ENCODE measurements at regions not wholly inside any gene's neighbourhood (a gene's known extent, or its start where the extent isn't known, plus 50 kb on each side); places are given as distances from the start of the nearest gene placed in this dataset.

DNA sequence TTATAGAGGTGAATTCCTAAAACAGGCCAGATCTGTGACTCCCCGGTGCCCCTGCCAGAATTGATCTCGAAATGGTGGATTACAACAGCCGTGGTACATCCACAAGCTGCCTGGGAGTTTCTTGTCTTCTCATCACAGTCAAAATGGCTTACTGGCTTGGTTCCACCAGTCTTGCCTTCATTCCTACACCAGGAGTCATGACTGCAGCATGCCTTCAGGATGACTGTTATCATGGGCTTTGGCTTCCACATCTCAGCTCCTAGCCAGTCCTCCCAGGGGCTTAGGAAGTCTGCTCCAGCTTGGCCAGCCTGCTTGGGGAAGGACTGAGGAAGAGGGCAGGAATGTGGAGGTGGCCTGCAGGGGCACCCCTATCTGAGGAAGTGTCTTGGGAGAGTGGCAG lies 132.9 kb upstream of the NR3C1 start:
- no peak overlapping the region for H2BK5ac ChIP-seq (ENCODE audit: low read length)
- H3K27me3 ChIP-seq (ENCODE audit: insufficient read depth, low read length, poor library complexity) = no peaks in the 10 kb centered on the region
- H3K4me2 ChIP-seq (ENCODE audit: low read length) = no peak overlapping the region
- no peak overlapping the region for H3K56ac ChIP-seq (ENCODE audit: low read length)
- no peak overlapping the region for H4K8ac ChIP-seq (ENCODE audit: low read depth, low read length)
- H2AK5ac ChIP-seq (ENCODE audit: low read length) = no peak overlapping the region
- H2BK15ac ChIP-seq (replicated peaks; ENCODE audit: low read depth) = no peak overlapping the region
- peak; percentile 68 for DNase-seq
- H3K79me2 ChIP-seq (ENCODE audit: control insufficient read depth, insufficient read depth, low read length) = no peaks in the 10 kb centered on the region
- H3K27ac ChIP-seq (ENCODE audit: low read depth, low read length) = no peak overlapping the region
- no peak overlapping the region for H2BK120ac ChIP-seq (ENCODE audit: low read depth, low read length)
- H3K9ac ChIP-seq (ENCODE audit: low read length) = no peak overlapping the region
- H3K79me1 ChIP-seq (ENCODE audit: low read length) = no peaks in the 10 kb centered on the region
- H4K5ac ChIP-seq (ENCODE audit: low read length) = no peak overlapping the region
- H3K36me3 ChIP-seq (ENCODE audit: control insufficient read depth, insufficient read depth, low read length) = no peaks in the 10 kb centered on the region
- WGBS (ENCODE audit: extremely low coverage, insufficient coverage, low lambda C conversion rate) = no CpG with 5 or more reads among the region's 3 CpGs
- no peak overlapping the region for H3K4me3 ChIP-seq (ENCODE audit: low read length)
- no peak overlapping the region for H3K18ac ChIP-seq (ENCODE audit: low read length)
- no peak overlapping the region for H3K4ac ChIP-seq (ENCODE audit: low read depth, low read length)
- H3K23ac ChIP-seq (ENCODE audit: low read length) = no peak overlapping the region
- no peaks in the 10 kb centered on the region for H3K4me1 ChIP-seq (ENCODE audit: control insufficient read depth, low read depth, low read length)

DNA sequence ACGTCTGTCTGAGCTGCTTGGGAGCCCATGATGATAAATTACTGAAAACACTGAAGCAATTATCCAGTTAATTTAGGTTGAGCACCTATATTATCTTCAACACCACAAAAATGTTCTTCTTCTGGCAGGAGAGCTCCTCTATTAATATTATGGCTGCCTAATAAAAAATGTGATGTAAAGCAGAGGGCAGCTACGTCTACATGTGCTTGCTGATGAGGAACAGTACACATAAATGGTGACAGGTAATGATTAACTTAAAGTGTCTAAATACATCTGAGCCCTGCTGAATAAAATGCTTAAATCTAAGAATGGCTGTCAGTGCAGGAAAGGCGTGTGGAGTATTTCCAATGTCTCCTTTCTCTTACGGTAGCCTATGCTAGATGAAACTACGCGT lies 131.3 kb upstream of the NR3C1 start:
- DNase-seq = no peak
- Histone ChIP-seq H3K4me3 (ENCODE audit: low read length) (no peak overlapping the region), H3K4ac (ENCODE audit: low read depth, low read length) (no peak overlapping the region), H2BK5ac (ENCODE audit: low read length) (no peak overlapping the region), H2BK15ac (replicated peaks; ENCODE audit: low read depth) (no peak overlapping the region), H4K5ac (ENCODE audit: low read length) (no peak overlapping the region), H3K9ac (ENCODE audit: low read length) (no peak overlapping the region), H3K23ac (ENCODE audit: low read length) (no peak overlapping the region), H4K8ac (ENCODE audit: low read depth, low read length) (no peak overlapping the region), H2BK120ac (ENCODE audit: low read depth, low read length) (no peak overlapping the region), H3K27ac (ENCODE audit: low read depth, low read length) (no peak overlapping the region), H3K79me1 (ENCODE audit: low read length) (no peaks in the 10 kb centered on the region), H3K36me3 (ENCODE audit: control insufficient read depth, insufficient read depth, low read length) (no peaks in the 10 kb centered on the region), H3K79me2 (ENCODE audit: control insufficient read depth, insufficient read depth, low read length) (no peaks in the 10 kb centered on the region), H2AK5ac (ENCODE audit: low read length) (no peak overlapping the region), H3K4me2 (ENCODE audit: low read length) (no peak overlapping the region), H3K18ac (ENCODE audit: low read length) (no peak overlapping the region), H3K4me1 (ENCODE audit: control insufficient read depth, low read depth, low read length) (no peaks in the 10 kb centered on the region), H3K27me3 (ENCODE audit: insufficient read depth, low read length, poor library complexity) (no peaks in the 10 kb centered on the region), H3K56ac (ENCODE audit: low read length) (no peak overlapping the region)
- WGBS (ENCODE audit: extremely low coverage, insufficient coverage, low lambda C conversion rate) = no CpG with 5 or more reads among the region's 6 CpGs

DNA sequence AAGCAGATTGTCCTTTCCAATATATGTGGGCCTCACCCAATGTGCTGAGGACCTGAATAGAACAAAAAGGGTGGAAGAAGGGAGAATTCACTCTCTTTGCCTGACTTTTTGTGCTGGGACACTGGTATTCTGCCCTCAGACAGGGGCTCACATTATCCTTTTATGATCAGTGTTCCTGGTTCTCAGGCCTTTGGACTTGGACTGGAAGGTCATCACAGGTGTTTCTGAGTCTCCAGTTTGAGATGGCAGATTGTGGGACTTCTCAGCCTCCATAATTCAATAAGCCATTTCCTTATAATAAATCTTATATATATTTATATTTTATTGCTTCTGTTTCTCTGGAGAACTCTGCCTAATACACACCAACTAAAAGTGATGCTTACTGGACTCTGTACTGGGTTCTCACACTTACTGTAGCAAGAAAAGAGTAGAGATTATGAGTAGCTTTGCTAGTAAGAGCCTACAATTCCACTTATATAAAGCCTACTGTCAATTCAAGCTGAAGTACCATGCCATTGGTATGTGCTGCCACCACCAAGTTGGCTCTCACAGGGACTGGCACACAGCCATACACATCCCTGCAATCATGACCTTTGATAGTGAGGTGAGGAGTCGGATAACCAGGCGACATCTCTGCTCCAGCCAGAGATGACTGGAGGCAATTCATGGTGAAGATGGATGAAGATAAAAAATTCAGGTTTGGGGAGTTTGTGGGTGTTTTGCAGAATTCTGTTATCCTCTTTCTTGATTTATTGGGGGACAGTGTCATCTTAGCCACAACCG lies 130.7 kb upstream of the NR3C1 start:
- H3K27me3 ChIP-seq (ENCODE audit: insufficient read depth, low read length, poor library complexity) = no peaks in the 10 kb centered on the region
- no peaks in the 10 kb centered on the region for H3K4me1 ChIP-seq (ENCODE audit: control insufficient read depth, low read depth, low read length)
- H2BK15ac ChIP-seq (replicated peaks; ENCODE audit: low read depth) = no peak overlapping the region
- H3K27ac ChIP-seq (ENCODE audit: low read depth, low read length) = no peak overlapping the region
- H3K56ac ChIP-seq (ENCODE audit: low read length) = no peak overlapping the region
- H3K79me2 ChIP-seq (ENCODE audit: control insufficient read depth, insufficient read depth, low read length) = no peaks in the 10 kb centered on the region
- H4K8ac ChIP-seq (ENCODE audit: low read depth, low read length) = no peak overlapping the region
- no peak overlapping the region for H4K5ac ChIP-seq (ENCODE audit: low read length)
- H3K79me1 ChIP-seq (ENCODE audit: low read length) = no peaks in the 10 kb centered on the region
- no peak overlapping the region for H2BK120ac ChIP-seq (ENCODE audit: low read depth, low read length)
- no peak overlapping the region for H3K23ac ChIP-seq (ENCODE audit: low read length)
- DNase-seq = no peak
- no peak overlapping the region for H3K18ac ChIP-seq (ENCODE audit: low read length)
- H3K4ac ChIP-seq (ENCODE audit: low read depth, low read length) = no peak overlapping the region
- no peak overlapping the region for H3K4me2 ChIP-seq (ENCODE audit: low read length)
- H2BK5ac ChIP-seq (ENCODE audit: low read length) = no peak overlapping the region
- WGBS (ENCODE audit: extremely low coverage, insufficient coverage, low lambda C conversion rate) = no CpG with 5 or more reads among the region's 3 CpGs
- H3K4me3 ChIP-seq (ENCODE audit: low read length) = no peak overlapping the region
- no peak overlapping the region for H3K9ac ChIP-seq (ENCODE audit: low read length)
- no peaks in the 10 kb centered on the region for H3K36me3 ChIP-seq (ENCODE audit: control insufficient read depth, insufficient read depth, low read length)
- H2AK5ac ChIP-seq (ENCODE audit: low read length) = no peak overlapping the region

DNA sequence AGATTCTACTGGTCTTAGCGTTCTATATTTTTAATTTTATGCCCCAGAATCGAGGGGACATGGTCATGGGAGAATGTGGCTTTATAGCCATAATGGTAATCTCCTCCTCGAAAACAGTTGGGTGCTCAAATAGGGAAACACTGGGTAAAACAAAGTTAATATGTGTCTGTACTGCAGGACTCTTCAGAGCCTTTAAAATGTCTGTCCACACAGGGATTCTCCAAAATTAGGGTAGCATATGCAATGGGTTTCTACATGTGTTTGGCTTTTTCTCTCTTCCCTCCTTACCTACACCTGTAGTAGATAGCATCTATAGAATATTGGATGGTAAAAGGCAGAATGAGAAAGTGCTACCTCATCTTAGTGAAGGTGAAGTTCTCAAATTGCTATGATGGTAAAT lies 130.0 kb upstream of the NR3C1 start:
- Histone ChIP-seq H2AK5ac (ENCODE audit: low read length) (no peak overlapping the region), H3K23ac (ENCODE audit: low read length) (no peak overlapping the region), H3K4me2 (ENCODE audit: low read length) (no peak overlapping the region), H4K5ac (ENCODE audit: low read length) (no peak overlapping the region), H2BK15ac (replicated peaks; ENCODE audit: low read depth) (no peak overlapping the region), H3K56ac (ENCODE audit: low read length) (no peak overlapping the region), H3K36me3 (ENCODE audit: control insufficient read depth, insufficient read depth, low read length) (no peaks in the 10 kb centered on the region), H3K18ac (ENCODE audit: low read length) (no peak overlapping the region), H3K9ac (ENCODE audit: low read length) (no peak overlapping the region), H3K27ac (ENCODE audit: low read depth, low read length) (no peak overlapping the region), H3K79me2 (ENCODE audit: control insufficient read depth, insufficient read depth, low read length) (no peaks in the 10 kb centered on the region), H3K4ac (ENCODE audit: low read depth, low read length) (no peak overlapping the region), H4K8ac (ENCODE audit: low read depth, low read length) (no peak overlapping the region), H3K27me3 (ENCODE audit: insufficient read depth, low read length, poor library complexity) (no peaks in the 10 kb centered on the region), H2BK120ac (ENCODE audit: low read depth, low read length) (no peak overlapping the region), H3K4me1 (ENCODE audit: control insufficient read depth, low read depth, low read length) (no peaks in the 10 kb centered on the region), H3K79me1 (ENCODE audit: low read length) (no peaks in the 10 kb centered on the region), H3K4me3 (ENCODE audit: low read length) (no peak overlapping the region), H2BK5ac (ENCODE audit: low read length) (no peak overlapping the region)
- DNase-seq = no peak
- no CpG with 5 or more reads among the region's 3 CpGs for WGBS (ENCODE audit: extremely low coverage, insufficient coverage, low lambda C conversion rate)

DNA sequence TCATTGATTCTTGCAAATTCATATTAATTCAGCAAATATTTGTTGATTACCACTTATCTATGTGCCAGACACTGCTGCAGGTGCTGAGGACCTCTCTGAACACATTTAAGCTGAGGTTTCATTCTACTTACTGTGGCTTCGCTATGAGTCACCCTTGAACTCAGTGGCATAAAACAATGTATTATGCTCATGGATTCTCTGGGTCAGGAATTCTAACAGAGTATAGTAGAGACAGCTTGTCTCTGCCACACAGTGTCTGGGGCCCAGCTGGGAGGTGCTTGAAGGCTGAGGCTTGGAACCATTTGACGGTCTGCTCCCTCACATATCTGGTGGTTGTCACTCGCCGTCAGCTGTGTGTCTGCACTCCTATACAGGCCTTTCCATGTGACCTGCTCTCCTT lies 124.3 kb upstream of the NR3C1 start:
- H3K27ac ChIP-seq (ENCODE audit: low read depth, low read length) = no peak overlapping the region
- H3K79me1 ChIP-seq (ENCODE audit: low read length) = no peaks in the 10 kb centered on the region
- no peak overlapping the region for H3K56ac ChIP-seq (ENCODE audit: low read length)
- H2AK5ac ChIP-seq (ENCODE audit: low read length) = no peak overlapping the region
- H3K27me3 ChIP-seq (ENCODE audit: insufficient read depth, low read length, poor library complexity) = no peaks in the 10 kb centered on the region
- H3K79me2 ChIP-seq (ENCODE audit: control insufficient read depth, insufficient read depth, low read length) = no peaks in the 10 kb centered on the region
- no peak overlapping the region for H3K4ac ChIP-seq (ENCODE audit: low read depth, low read length)
- no peak overlapping the region for H3K23ac ChIP-seq (ENCODE audit: low read length)
- H3K9ac ChIP-seq (ENCODE audit: low read length) = no peak overlapping the region
- no peak overlapping the region for H2BK120ac ChIP-seq (ENCODE audit: low read depth, low read length)
- H3K4me1 ChIP-seq (ENCODE audit: control insufficient read depth, low read depth, low read length) = no peaks in the 10 kb centered on the region
- WGBS (ENCODE audit: extremely low coverage, insufficient coverage, low lambda C conversion rate) = no CpG with 5 or more reads among the region's 4 CpGs
- no peak overlapping the region for H2BK15ac ChIP-seq (replicated peaks; ENCODE audit: low read depth)
- no peak overlapping the region for H3K4me2 ChIP-seq (ENCODE audit: low read length)
- no peak for DNase-seq
- no peak overlapping the region for H3K18ac ChIP-seq (ENCODE audit: low read length)
- H2BK5ac ChIP-seq (ENCODE audit: low read length) = no peak overlapping the region
- no peak overlapping the region for H3K4me3 ChIP-seq (ENCODE audit: low read length)
- no peaks in the 10 kb centered on the region for H3K36me3 ChIP-seq (ENCODE audit: control insufficient read depth, insufficient read depth, low read length)
- no peak overlapping the region for H4K8ac ChIP-seq (ENCODE audit: low read depth, low read length)
- H4K5ac ChIP-seq (ENCODE audit: low read length) = no peak overlapping the region

DNA sequence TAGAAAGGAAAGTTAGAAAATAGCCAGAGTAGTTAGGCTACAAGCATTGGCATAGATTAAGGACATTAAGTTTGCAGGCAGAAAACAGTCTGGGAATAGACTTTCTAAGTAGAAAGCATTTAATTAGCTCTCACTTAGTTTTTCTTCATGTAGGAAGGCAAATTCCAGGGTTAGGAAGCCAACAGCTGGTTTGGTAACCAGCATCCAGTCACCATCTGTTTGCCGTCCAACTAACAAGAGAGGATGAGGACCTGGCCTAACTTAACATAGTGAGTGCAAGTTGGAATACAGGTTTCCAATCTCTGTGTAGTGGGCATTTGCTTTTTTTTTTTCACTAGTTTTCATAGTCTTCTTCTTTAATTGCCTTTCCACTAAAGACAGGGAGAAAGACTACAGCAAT lies 121.7 kb upstream of the NR3C1 start:
- no peak overlapping the region for H3K4ac ChIP-seq (ENCODE audit: low read depth, low read length)
- H3K4me2 ChIP-seq (ENCODE audit: low read length) = no peak overlapping the region
- H4K8ac ChIP-seq (ENCODE audit: low read depth, low read length) = no peak overlapping the region
- no peak overlapping the region for H2BK15ac ChIP-seq (replicated peaks; ENCODE audit: low read depth)
- no peak overlapping the region for H2BK5ac ChIP-seq (ENCODE audit: low read length)
- no peaks in the 10 kb centered on the region for H3K36me3 ChIP-seq (ENCODE audit: control insufficient read depth, insufficient read depth, low read length)
- no peak overlapping the region for H3K9ac ChIP-seq (ENCODE audit: low read length)
- H3K79me2 ChIP-seq (ENCODE audit: control insufficient read depth, insufficient read depth, low read length) = no peaks in the 10 kb centered on the region
- no peak overlapping the region for H2AK5ac ChIP-seq (ENCODE audit: low read length)
- H3K23ac ChIP-seq (ENCODE audit: low read length) = no peak overlapping the region
- H3K56ac ChIP-seq (ENCODE audit: low read length) = no peak overlapping the region
- H3K27ac ChIP-seq (ENCODE audit: low read depth, low read length) = no peak overlapping the region
- no peak overlapping the region for H2BK120ac ChIP-seq (ENCODE audit: low read depth, low read length)
- no peak overlapping the region for H3K18ac ChIP-seq (ENCODE audit: low read length)
- WGBS (ENCODE audit: extremely low coverage, insufficient coverage, low lambda C conversion rate) = no CpG with 5 or more reads among the region's 1 CpG
- H3K79me1 ChIP-seq (ENCODE audit: low read length) = no peaks in the 10 kb centered on the region
- no peak overlapping the region for H3K4me3 ChIP-seq (ENCODE audit: low read length)
- H3K4me1 ChIP-seq (ENCODE audit: control insufficient read depth, low read depth, low read length) = no peaks in the 10 kb centered on the region
- no peak overlapping the region for H4K5ac ChIP-seq (ENCODE audit: low read length)
- H3K27me3 ChIP-seq (ENCODE audit: insufficient read depth, low read length, poor library complexity) = no peaks in the 10 kb centered on the region
- no peak for DNase-seq

Data from mesendoderm (in vitro differentiated cells).